Nephron progenitor cell (in vitro differentiated cells): ENCODE measurements at regions not wholly inside any gene's neighbourhood (a gene's known extent, or its start where the extent isn't known, plus 50 kb on each side); places are given as distances from the start of the nearest gene placed in this dataset.

Experiments used
- DNase-seq: peaks from one replicate; pipeline ENCODE4 v3.0.0; 2021
- H3K27ac Mint-ChIP-seq: 2 replicates; pipeline ENCODE4 v1.8.0; 2021; ENCODE audit warnings: mild to moderate bottlenecking, moderate library complexity, mixed read lengths
- H3K27me3 Mint-ChIP-seq: 2 replicates; pipeline ENCODE4 v1.8.0; 2021; ENCODE audit warnings: mild to moderate bottlenecking, low read depth, mixed read lengths; ENCODE audit not compliant: poor library complexity
- H3K36me3 Mint-ChIP-seq: 2 replicates; pipeline ENCODE4 v1.8.0; 2021; ENCODE audit warnings: low read depth, mixed read lengths
- H3K4me1 Mint-ChIP-seq: 2 replicates; pipeline ENCODE4 v1.8.0; 2021; ENCODE audit warnings: mixed read lengths
- H3K4me3 Mint-ChIP-seq: 2 replicates; pipeline ENCODE4 v1.8.0; 2021; ENCODE audit warnings: mild to moderate bottlenecking, moderate library complexity, mixed read lengths
- H3K9me3 Mint-ChIP-seq: 2 replicates; pipeline ENCODE4 v1.8.0; 2021; ENCODE audit warnings: mild to moderate bottlenecking, moderate library complexity, mixed read lengths
- CTCF ChIP-seq: fragments of 200-600 bp; sonication (generic); IDR thresholded peaks from 2 replicates; pipeline ENCODE4 v1.5.0; 2021; ENCODE audit warnings: antibody characterized with exemption

- no peak for TF ChIP-seq CTCF
- Mint-ChIP-seq H3K4me3 (no peak overlapping the region), H3K4me1 (peaks cover 12% of the 10 kb centered on the region), H3K27ac (no peak overlapping the region), H3K36me3 (no peaks in the 10 kb centered on the region), H3K9me3 (no peaks in the 10 kb centered on the region), H3K27me3 (peaks cover 14% of the 10 kb centered on the region)
- DNase-seq = no peak
Observed at GRCh38 chr20:48076247-48076646, 291.0 kb upstream of the SULF2 start.

- peaks cover 16% of the 10 kb centered on the region for H3K27me3 Mint-ChIP-seq
Observed at GRCh38 chr20:48075591-48076174, 290.4 kb upstream of the SULF2 start.

GRCh38 chr20:48070991-48071652, 285.8 kb upstream of the SULF2 start:
- no peak for TF ChIP-seq CTCF
- no peaks in the 10 kb centered on the region for H3K36me3 Mint-ChIP-seq

More at GRCh38 chr20:48075591-48076174, 290.4 kb upstream of the SULF2 start:
- DNase-seq = no peak
- no peak overlapping the region for H3K4me3 Mint-ChIP-seq
- H3K27ac Mint-ChIP-seq = no peak overlapping the region
- no peaks in the 10 kb centered on the region for H3K9me3 Mint-ChIP-seq
- no peak for TF ChIP-seq CTCF
- no peaks in the 10 kb centered on the region for H3K36me3 Mint-ChIP-seq
- H3K4me1 Mint-ChIP-seq = peaks cover 12% of the 10 kb centered on the region

GRCh38 chr20:48069596-48069995, 284.3 kb upstream of the SULF2 start:
- H3K27ac Mint-ChIP-seq = no peak overlapping the region
- H3K4me1 Mint-ChIP-seq = peaks cover 11% of the 10 kb centered on the region

More at GRCh38 chr20:48070991-48071652, 285.8 kb upstream of the SULF2 start:
- Mint-ChIP-seq H3K27me3 (peaks cover 9% of the 10 kb centered on the region), H3K4me3 (no peak overlapping the region), H3K9me3 (peaks cover 4% of the 10 kb centered on the region), H3K4me1 (peaks cover 9% of the 10 kb centered on the region), H3K27ac (no peak overlapping the region)
- no peak for DNase-seq

GRCh38 chr20:48066851-48067250, 281.6 kb upstream of the SULF2 start:
- Mint-ChIP-seq H3K9me3 (peaks cover 15% of the 10 kb centered on the region), H3K4me1 (peaks cover 11% of the 10 kb centered on the region)
- no peak for TF ChIP-seq CTCF

More at GRCh38 chr20:48069596-48069995, 284.3 kb upstream of the SULF2 start:
- TF ChIP-seq CTCF = no peak
- no peak for DNase-seq
- peaks cover 4% of the 10 kb centered on the region for H3K9me3 Mint-ChIP-seq
- no peak overlapping the region for H3K4me3 Mint-ChIP-seq
- H3K36me3 Mint-ChIP-seq = no peaks in the 10 kb centered on the region
- H3K27me3 Mint-ChIP-seq = peaks cover 9% of the 10 kb centered on the region

GRCh38 chr20:48066246-48066645, 281.0 kb upstream of the SULF2 start:
- no peak overlapping the region for H3K4me3 Mint-ChIP-seq
- no peak for TF ChIP-seq CTCF

More at GRCh38 chr20:48066851-48067250, 281.6 kb upstream of the SULF2 start:
- Mint-ChIP-seq H3K4me3 (no peak overlapping the region), H3K36me3 (no peaks in the 10 kb centered on the region), H3K27ac (no peak overlapping the region), H3K27me3 (peaks cover 9% of the 10 kb centered on the region)
- DNase-seq = no peak

More at GRCh38 chr20:48066246-48066645, 281.0 kb upstream of the SULF2 start:
- no peak for DNase-seq
- Mint-ChIP-seq H3K9me3 (peaks cover 15% of the 10 kb centered on the region), H3K36me3 (no peaks in the 10 kb centered on the region), H3K4me1 (peaks cover 11% of the 10 kb centered on the region), H3K27ac (no peak overlapping the region), H3K27me3 (peaks cover 9% of the 10 kb centered on the region)
